HepG2 (cell line): ENCODE measurements at regions not wholly inside any gene's neighbourhood (a gene's known extent, or its start where the extent isn't known, plus 50 kb on each side); places are given as distances from the start of the nearest gene placed in this dataset.
A peak's percentile ranks its signal among the peaks of the same experiment; 100 is the strongest.

Source experiments
- ARID5B ChIP-seq: IDR thresholded peaks from 2 replicates; pipeline ENCODE4 v1.4.0; 2020; ENCODE audit warnings: mild to moderate bottlenecking, missing genetic modification reagents
- CBX1 ChIP-seq: IDR thresholded peaks from one replicate; pipeline ENCODE4 v1.6.1; 2016; ENCODE audit warnings: antibody characterized with exemption, low read depth
- DZIP1 ChIP-seq: sonication (generic); formaldehyde crosslinking; IDR thresholded peaks from 2 replicates; pipeline ENCODE4 v1.5.0; 2020; ENCODE audit warnings: mild to moderate bottlenecking, missing genetic modification reagents
- HBP1 ChIP-seq: IDR thresholded peaks from 2 replicates; pipeline ENCODE4 v1.6.1; 2016; ENCODE audit warnings: low read depth, control low read depth
- KMT2B ChIP-seq: IDR thresholded peaks from 2 replicates; pipeline ENCODE4 v1.6.1; 2016; ENCODE audit warnings: missing genetic modification reagents, missing compliant biosample characterization
- PRMT3 ChIP-seq: sonication (generic); formaldehyde crosslinking; IDR thresholded peaks from 2 replicates; pipeline ENCODE4 v1.8.1; 2022; ENCODE audit warnings: low read depth, mild to moderate bottlenecking, moderate library complexity, missing genetic modification reagents, borderline replicate concordance
- ZFX ChIP-seq: sonication (generic); formaldehyde crosslinking; IDR thresholded peaks from 2 replicates; pipeline ENCODE4 v1.4.0; 2020; ENCODE audit warnings: mild to moderate bottlenecking, low read depth, missing genetic modification reagents, moderate library complexity
- ZMYM4 ChIP-seq: sonication (generic); formaldehyde crosslinking; IDR thresholded peaks from 2 replicates; pipeline ENCODE4 v1.8.1; 2023; ENCODE audit warnings: mild to moderate bottlenecking, missing genetic modification reagents
- ZNF232 ChIP-seq: sonication (generic); formaldehyde crosslinking; IDR thresholded peaks from 2 replicates; pipeline ENCODE4 v1.4.0; 2020; ENCODE audit warnings: missing genetic modification reagents, borderline replicate concordance
- ZNF337 ChIP-seq: sonication (generic); formaldehyde crosslinking; IDR thresholded peaks from 2 replicates; pipeline ENCODE4 v1.5.1; 2020; ENCODE audit warnings: missing genetic modification reagents, low read depth, mild to moderate bottlenecking, borderline replicate concordance
- ZNF646 ChIP-seq: sonication (generic); formaldehyde crosslinking; IDR thresholded peaks from 2 replicates; pipeline ENCODE4 v1.9.0; 2021; ENCODE audit warnings: mild to moderate bottlenecking, missing genetic modification reagents
- ZNF788 ChIP-seq: sonication (generic); formaldehyde crosslinking; IDR thresholded peaks from 2 replicates; pipeline ENCODE4 v1.5.0; 2020; ENCODE audit warnings: mild to moderate bottlenecking, missing genetic modification reagents, borderline replicate concordance
- ZNF841 ChIP-seq: sonication (generic); formaldehyde crosslinking; IDR thresholded peaks from 2 replicates; pipeline ENCODE4 v1.8.1; 2023; ENCODE audit warnings: missing genetic modification reagents, borderline replicate concordance

- TF ChIP-seq HBP1 (CRISPR knock-in tag) = no peak
- peak; percentile 73; the same call in 1 of the 2 replicates for TF ChIP-seq ZNF337 (CRISPR knock-in tag)
- no peak for TF ChIP-seq ZMYM4 (CRISPR knock-in tag)
- TF ChIP-seq KMT2B = peak; percentile 30; the same call in 1 of the 2 replicates
- peak; percentile 21; the same call in 1 of the 2 replicates for TF ChIP-seq PRMT3
- TF ChIP-seq ZFX (CRISPR knock-in tag) = 0 out of 2 replicates have a peak, but pooled peaks have one; percentile 11
- peak; percentile 67; the same call in 1 of the 2 replicates for TF ChIP-seq ZNF841 (CRISPR knock-in tag)
- TF ChIP-seq ZNF646 = peak; percentile 14; the same call in 1 of the 2 replicates
- TF ChIP-seq ARID5B (CRISPR knock-in tag) = no peak
- peak; percentile 1 for TF ChIP-seq CBX1
- TF ChIP-seq ZNF788 (CRISPR knock-in tag) = 0 out of 2 replicates have a peak, but pooled peaks have one; percentile 5
- no peak; the same call in 1 of the 2 replicates for TF ChIP-seq DZIP1 (CRISPR knock-in tag)
- TF ChIP-seq ZNF232 (CRISPR knock-in tag) = 0 out of 2 replicates have a peak, but pooled peaks have one; percentile 3
Observed at GRCh38 chr6:26157251-26158075, 70.2 kb downstream of the HFE start (continued).
